GM21723 (cell line): ENCODE measurements at regions not wholly inside any gene's neighbourhood (a gene's known extent, or its start where the extent isn't known, plus 50 kb on each side); places are given as distances from the start of the nearest gene placed in this dataset.

Source experiments
- ATAC-seq: cut with Tn5 transposase; IDR thresholded peaks from one replicate; pipeline ENCODE4 v1.9.1; 2021; ENCODE audit warnings: mild to moderate bottlenecking, moderate library complexity; ENCODE audit not compliant: unreplicated experiment

DNA sequence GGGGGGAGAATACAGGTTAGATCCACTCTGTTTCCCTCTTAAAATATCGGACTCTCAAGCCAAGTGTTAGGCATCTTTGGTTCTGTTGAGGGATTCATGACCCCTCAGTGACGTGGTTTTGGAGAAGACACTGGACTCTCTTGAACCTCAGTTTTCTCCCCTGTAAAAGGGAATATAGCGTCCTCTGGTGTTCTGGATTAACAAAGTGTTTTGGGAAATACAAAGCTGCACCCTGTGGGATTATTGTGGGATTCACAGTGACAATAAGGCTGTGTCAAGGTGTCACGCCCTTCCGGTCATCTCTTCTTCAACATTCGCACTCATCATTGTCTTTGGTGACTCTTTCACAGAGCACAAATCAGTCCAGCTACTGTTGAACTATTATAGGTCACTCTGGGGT, 139.0 kb downstream of the IRX1 start:
- ATAC-seq: no peak

DNA sequence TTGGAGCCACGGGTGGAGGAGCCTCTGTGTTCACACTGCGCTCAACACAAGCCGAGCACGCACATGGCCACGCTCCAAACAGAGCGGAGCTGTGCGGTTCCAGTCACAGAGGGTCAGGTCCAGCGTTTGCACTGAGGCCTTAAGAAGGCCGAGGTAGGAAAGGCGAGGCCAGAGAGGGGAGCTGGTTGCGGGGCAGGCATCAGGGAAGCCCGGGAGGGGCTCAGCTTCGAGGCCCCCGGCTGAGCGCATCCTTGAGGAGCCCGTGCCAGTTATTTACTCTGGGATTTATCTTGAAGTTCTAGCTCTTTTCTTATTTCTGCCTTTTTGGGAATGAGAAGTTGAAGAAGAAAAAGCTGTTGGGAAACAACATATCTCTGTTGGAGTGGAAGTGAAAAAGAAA, 140.8 kb downstream of the IRX1 start:
- ATAC-seq: no peak

DNA sequence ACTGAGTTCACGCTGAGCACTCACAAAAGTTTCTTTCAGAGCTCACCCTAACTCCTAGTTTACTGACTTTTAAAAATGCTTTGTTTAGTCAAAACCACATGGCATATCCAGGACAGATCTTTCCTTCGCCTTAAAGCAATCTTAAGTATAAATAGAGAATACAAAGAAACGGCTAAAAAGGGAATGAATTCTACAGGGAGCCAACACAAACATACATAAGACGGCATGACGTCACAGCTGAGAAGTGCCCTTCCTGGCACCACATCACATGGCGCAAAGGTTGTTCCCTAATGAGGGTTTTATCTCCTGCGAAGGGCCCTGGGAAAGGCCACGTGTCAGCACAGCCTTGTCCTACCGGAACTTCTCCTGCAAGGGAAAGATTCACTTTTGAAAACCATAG, 141.3 kb downstream of the IRX1 start:
- ATAC-seq: no peak

DNA sequence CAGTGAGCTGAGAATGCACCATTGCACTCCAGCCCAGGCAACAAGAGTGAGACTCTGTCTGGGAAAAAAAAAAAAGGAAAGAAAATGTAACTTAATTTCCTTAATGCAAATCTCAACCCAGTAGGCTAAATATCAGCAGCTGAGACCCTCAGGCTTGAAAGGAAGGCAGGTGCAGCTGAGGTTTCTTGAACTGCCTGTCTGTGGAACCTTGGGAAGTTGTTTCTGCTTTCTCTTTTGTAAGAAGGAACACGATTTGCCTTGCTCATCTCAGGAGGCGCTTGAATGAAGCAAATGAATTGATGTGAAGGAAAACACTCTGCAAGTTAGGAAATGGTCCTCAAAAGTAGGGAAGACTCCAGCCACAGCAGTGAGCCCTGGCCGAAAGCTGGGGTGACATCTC, 143.3 kb downstream of the IRX1 start:
- no peak for ATAC-seq

DNA sequence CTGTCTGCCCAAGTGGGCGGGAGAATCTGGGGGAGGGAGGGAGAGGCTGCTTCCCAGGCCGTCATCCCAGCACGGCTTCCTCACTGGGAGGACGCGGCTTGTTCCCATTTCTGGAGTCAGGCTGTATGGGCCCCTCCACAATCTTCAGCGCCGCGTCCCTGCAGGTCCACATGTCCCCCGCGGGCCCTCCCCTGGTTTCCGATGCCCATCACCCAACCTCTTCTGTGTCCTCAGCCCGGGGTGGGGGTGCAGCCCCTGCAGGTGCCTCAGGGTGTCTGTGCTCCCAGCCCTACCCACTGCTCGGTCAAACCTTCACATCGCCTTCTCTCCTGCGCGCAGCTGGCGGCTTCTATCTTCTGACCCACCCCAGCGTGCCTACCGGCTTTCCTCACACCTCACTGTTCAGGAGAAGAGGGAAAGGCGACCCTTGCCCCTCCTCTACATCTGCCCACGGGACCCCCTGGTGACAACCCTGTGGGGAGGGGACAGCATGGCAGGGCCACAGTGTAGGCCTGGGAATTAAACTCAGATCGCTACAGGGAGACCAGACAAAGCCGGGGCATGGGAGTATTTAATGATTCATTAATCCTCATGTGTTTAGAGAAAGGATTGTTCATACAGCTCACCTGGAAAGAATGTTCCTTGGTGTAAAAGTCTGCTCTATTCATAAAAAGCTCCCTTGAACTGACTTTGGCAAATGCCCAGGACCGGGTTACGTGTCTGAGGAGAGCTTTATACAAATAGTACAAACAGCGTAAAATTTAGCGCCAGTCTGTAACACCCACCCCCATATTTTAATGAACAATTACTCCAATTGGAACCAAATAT, 145.1 kb downstream of the IRX1 start:
- no peak for ATAC-seq

DNA sequence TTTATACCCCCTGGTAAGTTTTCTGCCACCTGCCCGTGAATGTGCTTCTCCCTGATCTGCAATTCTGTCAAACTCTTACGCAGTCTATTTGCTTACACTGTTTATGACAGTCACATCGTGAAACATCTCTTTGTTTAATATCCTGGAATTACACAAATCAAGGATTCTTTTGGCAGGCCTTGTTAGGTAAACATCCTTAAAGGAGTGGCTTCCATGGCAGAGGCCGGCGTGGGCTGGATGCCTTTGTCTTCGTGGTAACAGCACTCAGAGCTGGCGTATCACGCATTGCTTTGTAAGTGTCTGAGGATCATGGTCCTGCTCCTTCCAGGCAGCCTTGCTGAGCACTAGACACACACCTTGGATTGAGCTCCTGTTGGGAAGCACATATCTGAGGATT, 145.7 kb downstream of the IRX1 start:
- ATAC-seq: no peak

DNA sequence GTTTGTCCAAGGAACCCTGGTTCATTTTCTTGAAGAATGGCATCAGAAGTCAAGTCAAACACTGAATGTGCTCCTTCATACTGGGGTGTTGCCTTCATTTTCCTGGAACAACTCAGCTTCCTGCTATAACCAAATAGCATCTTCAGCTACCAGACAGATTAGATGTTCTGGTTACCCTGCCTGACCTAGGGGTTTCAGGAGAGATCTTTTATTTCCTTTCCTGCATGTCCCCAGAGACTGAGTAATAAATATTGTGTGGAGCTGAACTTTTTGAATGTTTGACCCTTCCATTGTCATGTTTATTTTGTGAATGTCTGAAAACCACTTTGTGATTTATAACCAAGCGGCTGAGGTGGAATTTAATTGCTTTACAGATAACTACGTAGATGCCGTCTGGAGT, 147.1 kb downstream of the IRX1 start:
- no peak for ATAC-seq

DNA sequence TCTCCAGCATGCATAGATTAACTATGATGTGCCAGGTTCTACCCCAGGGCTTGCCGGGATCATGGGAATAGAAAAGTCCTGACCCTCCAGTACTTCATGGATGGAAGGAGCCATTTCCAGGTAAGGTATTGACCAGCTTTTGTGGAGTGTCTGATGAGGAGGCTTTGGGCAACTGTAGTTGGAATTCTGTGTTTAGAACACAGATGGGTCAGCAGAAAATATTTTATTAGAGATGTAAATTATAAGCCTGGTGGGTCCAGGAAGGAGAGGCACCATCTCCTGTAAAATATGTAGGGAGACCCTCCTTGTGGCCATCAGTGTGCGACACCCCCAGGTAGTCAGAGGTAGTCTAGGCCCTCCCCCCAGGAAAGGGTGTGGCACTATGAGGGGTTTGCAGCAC, 156.2 kb downstream of the IRX1 start:
- ATAC-seq: no peak

DNA sequence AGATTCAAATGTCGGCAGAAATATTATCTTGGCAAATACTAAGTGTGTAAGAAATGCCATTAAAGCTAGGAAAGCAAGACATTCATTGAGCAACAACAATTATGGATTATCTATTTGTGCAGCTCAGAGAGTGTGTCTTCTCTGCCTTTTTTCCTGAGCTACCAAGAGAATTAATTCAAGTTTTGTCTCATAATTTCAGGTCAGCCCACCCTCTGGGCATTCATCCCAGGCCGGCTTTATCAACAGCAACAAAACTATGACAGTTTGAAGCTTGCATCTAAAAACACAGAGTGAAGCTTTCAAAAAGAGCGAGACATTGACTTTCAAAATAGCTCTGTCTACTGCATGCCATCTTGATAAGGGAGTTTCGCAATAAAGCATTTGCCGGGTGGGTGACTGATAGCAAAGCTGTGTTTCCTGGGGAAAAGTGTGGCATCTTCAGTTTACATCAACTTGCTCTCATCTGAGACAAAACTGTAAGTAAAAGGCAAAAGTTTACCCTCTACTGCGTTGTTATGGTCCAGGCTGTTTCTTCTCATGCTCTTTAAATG, 182.4 kb downstream of the IRX1 start:
- ATAC-seq: no peak

DNA sequence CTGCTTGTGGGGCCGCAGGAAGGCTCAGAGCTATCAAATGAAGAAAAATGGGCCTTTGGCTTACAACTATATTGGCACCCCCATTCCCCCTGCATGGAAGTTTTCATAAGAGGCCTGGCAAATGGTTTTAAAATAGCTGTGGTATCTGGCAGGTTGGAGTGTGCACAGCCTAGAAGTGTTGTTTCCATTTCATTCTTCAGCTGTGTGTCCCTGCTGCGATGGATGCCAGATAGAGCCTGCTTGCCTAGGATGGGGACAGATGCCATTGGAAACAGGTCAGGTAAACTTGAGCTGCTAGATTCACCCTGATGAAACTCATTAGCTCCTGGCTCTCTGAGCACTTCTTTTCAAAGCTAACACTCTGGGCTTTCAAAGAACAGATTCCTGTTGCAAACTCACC, 183.3 kb downstream of the IRX1 start:
- no peak for ATAC-seq

DNA sequence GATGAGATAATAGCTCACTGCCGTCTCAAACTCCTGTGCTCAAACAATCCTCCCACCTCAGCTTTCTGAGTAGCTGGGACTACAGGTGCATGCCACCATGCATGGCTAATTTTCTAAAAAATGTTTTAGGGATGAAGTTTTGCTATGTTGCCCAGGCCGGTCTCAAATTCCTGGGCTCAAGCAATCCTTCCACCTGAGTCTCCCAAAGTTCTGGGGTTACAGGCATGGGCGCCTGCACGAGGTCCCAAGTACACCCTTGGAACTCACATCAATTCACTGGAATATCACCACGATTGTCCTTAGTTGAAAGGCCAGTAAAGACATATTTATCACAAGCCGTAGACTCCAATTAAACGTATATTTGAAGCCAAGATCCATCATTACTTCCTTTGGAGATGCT, 184.6 kb downstream of the IRX1 start:
- no peak for ATAC-seq

DNA sequence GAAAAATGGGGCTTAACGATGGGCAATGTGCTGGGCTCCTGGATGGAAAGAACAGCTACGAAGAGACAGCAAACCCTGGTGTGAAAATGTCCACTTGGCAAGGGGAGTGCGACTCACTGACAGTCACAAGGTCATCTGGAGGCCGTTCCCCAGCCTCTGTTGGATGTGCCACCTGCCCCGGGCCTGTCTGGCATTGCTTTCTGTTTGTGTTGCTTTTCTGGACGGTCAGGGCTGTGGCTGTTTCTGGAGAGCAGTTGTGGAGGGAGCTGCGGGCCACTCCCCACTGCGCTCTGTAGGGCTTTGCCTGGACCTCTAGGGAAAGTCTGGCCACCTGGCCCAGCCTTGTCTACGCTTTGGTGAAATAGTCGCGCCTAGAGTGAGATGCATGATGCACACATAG, 185.3 kb downstream of the IRX1 start:
- no peak for ATAC-seq

DNA sequence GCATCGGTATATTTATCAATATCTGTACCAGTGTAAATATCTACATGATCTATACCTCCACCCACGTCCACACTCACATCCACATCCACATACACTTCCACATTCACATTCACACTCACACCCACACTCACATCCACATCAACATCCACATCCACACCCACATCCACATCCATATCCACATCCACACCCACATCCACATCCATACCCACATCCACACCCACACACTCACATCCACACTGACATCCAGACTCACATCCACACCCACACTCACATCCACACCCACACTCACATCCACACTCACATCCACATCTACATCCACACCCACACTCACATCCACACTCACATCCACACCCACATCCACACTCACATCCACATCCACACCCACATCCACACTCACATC, 189.2 kb downstream of the IRX1 start:
- no peak for ATAC-seq

DNA sequence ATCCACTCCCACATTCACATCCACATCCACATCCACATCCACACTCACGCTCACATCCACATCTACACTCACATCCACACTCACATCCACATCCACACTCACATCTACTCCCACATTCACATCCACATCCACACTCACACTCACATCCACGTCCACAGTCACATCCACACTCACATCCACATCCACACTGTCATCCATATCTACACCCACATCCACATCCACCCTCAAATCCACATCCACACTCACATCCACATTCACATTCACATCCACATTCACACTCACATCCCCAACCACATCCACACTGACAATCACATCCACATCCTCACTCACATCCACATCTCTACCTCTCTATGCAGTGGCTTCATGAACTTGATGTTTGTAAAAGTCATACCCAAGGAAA, 190.5 kb downstream of the IRX1 start:
- no peak for ATAC-seq

DNA sequence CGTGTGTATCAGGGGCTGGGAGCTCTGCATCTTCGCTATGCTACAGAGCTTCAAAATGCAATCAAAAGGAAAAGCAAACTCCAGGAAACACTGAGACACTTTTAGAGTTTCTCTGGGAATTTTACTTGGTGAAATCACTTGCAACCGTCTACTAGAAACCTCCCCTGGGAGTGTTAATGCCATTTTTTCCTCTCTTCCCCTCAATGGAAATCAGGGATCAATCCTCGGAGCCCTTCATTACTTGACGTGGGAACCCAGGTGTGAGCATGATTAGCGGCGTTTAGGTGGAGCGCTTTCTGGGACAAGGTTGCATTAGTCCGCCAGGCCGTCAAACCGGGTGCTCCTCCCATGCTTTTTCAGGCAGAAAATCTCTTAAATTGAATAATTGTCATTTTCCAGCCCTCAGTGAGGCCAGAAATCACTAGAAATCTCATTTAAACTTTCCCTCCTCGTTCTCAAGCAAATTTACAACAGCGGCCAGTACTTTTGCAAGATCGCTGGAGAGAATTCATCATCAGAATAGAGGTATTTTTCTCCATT, 191.3 kb downstream of the IRX1 start:
- ATAC-seq: no peak

DNA sequence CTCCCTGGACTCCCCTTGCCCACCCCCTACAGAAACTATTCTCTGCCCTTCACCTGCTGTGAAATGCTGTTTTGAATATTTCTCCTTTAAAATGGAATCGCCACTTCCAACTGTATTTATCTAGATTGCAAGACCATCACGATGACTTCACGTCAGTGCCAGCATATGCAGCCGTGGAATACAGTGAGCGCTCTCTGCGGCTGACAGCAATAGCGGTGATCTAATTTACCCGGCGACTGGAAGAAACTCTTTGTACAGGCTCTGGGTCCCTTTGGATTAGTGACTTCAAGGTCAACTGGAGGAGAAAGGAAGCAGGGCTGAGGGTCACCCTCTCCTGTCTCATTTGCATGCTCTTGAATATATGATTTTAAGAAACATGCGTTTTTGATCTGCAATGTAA, 192.0 kb downstream of the IRX1 start:
- no peak for ATAC-seq

DNA sequence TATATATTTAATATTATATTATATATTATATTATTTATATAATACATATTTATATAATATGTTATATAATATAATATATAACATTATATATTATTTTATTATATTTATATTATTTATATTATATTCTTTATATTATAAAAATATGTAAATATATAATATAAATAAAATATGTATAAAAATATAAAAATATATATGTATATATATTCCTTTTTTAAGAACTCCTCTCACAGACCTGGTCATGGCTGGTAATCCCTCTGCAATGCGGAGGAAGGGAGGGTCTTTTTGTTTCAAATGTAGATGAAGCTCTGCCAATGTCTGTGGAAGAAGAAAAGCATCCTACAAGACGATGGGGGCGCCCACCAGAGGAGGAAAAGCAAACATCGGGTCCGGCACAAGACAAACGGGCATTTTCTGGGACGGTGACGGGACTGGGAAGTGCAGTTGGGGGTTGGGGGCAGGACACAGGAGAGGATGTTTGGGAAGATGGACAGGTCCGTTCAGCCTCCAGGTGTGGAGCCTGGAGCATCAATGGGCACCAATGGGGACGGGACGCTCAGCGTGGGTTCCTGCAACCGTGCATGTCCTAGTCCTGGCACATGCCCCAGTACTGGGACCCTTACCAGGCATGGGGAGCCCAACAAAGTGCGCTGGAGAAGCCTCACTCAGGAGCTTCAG, 194.0 kb downstream of the IRX1 start:
- no peak for ATAC-seq

DNA sequence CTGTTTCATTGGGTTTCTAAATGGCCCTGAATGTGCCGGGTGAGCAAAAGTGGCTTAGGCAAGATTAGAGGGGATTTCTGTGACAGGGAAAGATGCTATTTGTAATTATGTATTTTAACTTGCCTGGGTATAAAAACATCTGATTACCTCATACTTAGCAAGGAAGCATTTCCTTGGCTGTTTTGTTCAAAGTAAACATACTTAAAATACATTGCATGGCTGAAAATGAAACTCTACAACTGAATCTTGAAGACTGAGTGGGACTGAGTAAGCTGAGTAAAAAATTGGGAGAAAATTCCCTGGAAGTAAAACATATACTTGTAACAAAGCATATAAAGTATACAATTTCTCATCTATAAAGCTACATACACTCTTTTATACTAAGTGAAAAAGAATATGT, 197.5 kb downstream of the IRX1 start:
- ATAC-seq: no peak

DNA sequence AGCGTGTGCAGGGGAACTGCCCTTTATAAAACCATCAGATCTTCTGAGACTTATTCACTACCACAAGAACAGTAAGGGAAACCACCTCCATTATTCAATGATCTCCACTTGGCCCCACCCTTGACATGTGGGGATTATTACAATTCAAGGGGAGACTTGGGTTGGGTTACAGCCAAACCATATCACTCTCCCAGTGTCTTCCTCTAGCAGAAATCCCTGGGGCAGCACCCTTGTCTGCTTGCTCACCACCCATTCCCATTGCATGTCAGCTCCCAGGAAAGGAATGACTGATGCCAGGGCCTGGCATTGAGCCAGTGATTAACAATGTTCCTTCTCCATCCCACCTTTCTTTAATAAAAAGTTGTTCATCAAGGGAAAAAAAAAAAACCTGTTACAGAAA, 199.0 kb downstream of the IRX1 start:
- ATAC-seq: no peak

DNA sequence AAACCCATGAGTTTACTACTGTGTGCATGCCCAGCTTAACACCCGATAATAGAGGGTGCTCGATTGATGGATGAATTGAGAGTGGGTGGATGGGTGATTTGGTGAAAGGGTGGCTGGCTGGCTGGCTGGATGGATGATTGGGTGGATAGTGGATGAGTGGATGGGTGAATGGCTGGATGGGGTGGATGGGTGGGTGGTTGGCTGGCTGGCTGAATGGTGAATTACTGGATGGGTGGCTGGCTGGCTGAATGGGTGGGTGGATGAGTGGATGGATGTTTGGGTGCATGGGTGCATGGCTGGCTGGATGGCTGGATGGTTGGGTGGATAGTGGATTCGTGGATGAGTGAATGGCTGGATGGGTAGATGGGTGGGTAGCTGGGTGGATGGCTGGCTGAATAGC, 201.1 kb downstream of the IRX1 start:
- ATAC-seq: no peak

DNA sequence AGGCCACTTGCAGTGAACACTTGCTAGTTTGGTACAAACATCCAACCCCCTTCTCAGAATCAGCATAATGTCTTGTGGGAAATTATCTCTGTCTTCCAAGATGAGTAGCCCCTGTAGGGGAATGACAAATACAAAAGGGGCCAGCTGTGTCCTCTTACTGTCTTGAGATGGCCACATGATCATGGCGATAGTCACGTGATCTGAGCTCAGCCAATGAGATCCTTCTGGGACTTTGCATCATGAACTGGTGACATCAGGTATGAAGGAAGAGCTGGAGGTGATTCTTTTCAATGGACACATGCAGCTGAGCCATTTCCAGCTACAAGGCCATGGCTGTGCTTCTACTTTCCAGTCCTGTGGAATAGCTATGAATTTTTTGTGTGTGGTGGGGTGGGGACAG, 206.3 kb downstream of the IRX1 start:
- ATAC-seq: no peak

DNA sequence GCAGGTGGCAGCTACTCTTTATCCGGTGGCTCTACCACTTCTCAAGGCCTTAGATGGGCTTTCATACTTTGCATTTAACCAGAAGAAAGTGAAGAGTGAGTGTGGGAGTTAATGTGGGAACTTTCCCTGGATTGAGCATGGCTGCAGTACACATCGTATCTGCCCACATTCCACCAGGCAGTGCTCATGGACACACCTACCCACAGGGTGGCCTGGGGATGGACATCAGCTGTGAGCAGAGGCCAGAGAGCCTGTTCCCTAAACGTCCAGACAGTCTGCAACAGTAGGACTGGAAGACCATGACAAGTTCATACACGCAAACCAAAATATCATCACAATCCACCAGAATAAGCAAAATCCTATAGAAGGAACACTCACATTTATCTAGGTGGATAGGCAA, 213.8 kb downstream of the IRX1 start:
- ATAC-seq: no peak
